HUES48 (cell line): ENCODE measurements at regions not wholly inside any gene's neighbourhood (a gene's known extent, or its start where the extent isn't known, plus 50 kb on each side); places are given as distances from the start of the nearest gene placed in this dataset.

Experiments
- H3K27ac ChIP-seq: one replicate; pipeline ENCODE4 v1.7.0; 2013; ENCODE audit warnings: low read depth, low read length, inconsistent platforms
- H3K27me3 ChIP-seq: 2 replicates; pipeline ENCODE4 v1.6.1; 2013; ENCODE audit warnings: mild to moderate bottlenecking, low read length; ENCODE audit not compliant: control insufficient read depth, insufficient read depth
- H3K36me3 ChIP-seq: 2 replicates; pipeline ENCODE4 v1.6.1; 2013; ENCODE audit warnings: low read length; ENCODE audit not compliant: control insufficient read depth, insufficient read depth
- H3K4me1 ChIP-seq: 2 replicates; pipeline ENCODE4 v1.6.1; 2013; ENCODE audit warnings: mild to moderate bottlenecking, low read length; ENCODE audit not compliant: control insufficient read depth, insufficient read depth
- H3K4me3 ChIP-seq: 2 replicates; pipeline ENCODE4 v1.5.1; 2013; ENCODE audit warnings: mild to moderate bottlenecking, low read depth, low read length
- H3K9ac ChIP-seq: 2 replicates; pipeline ENCODE4 v1.6.1; 2013; ENCODE audit warnings: mild to moderate bottlenecking, low read depth, low read length, moderate library complexity
- H3K9me3 ChIP-seq: 2 replicates; pipeline ENCODE4 v1.6.1; 2013; ENCODE audit warnings: low read length; ENCODE audit not compliant: control insufficient read depth, insufficient read depth

DNA sequence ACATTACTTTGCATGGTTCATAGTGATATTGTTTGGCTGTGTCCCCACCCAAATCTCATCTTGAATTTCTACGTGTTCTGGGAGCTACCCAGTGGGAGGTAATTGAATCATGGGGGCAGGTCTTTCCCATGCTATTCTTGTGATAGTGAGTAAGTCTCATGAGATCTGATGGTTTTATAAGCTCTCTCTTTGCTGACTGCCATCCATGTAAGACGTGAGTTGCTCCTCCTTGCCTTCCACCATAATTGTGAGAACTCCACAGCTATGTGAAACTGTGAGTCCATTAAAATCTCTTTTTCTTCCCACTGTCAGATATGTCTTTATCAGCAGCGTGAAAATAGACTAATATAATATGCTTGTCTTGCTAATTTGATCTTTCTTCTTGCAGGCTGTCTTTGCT, 200.4 kb upstream of the NOX3 start:
- H3K9me3 ChIP-seq = no peaks in the 10 kb centered on the region
- H3K4me1 ChIP-seq = no peaks in the 10 kb centered on the region
- no peaks in the 10 kb centered on the region for H3K36me3 ChIP-seq
- no peaks in the 10 kb centered on the region for H3K27me3 ChIP-seq
- no peak overlapping the region for H3K27ac ChIP-seq
- H3K9ac ChIP-seq = no peak overlapping the region
- H3K4me3 ChIP-seq = no peak overlapping the region

DNA sequence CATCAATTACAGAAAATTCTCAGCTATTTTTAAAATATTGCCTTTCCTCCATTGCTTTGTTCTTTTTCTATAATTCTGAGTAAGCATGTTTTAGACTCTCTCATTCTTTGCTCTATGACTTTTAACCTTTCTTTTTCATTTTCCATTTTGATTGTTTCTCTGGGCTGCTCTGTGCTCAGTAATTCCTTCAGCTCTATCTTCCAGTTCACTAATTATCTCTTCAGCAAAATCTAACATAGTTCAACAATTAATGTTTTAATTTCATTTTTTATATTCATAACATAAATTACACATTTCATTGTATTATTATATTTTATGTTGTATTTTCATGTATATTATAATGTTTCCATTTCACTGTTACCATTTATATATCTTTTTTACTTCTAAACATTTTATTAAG, 198.8 kb upstream of the NOX3 start:
- no peak overlapping the region for H3K27ac ChIP-seq
- no peak overlapping the region for H3K4me3 ChIP-seq
- H3K27me3 ChIP-seq = no peaks in the 10 kb centered on the region
- H3K36me3 ChIP-seq = no peaks in the 10 kb centered on the region
- no peak overlapping the region for H3K9ac ChIP-seq
- no peaks in the 10 kb centered on the region for H3K4me1 ChIP-seq
- H3K9me3 ChIP-seq = no peaks in the 10 kb centered on the region

DNA sequence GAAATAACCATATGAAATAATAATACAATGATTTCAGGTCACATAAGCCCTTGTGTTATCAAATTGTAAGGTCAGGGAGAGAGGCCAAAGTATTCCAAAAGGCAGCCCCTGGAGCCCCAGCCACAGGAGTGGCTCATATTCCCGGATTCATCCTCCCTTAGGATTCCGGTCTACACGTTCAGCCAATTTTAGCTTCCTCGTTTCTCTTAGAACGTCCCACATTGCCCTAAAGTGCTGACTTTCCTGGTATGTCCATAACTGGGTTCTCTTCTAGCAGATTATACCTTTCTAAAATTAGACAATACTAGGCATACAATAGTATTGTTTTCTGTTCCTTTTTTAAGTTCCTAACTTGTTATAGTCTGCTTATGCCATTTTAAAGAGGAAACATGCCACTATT, 192.7 kb upstream of the NOX3 start:
- H3K9me3 ChIP-seq = no peaks in the 10 kb centered on the region
- H3K4me3 ChIP-seq = no peak overlapping the region
- peaks cover 13% of the 10 kb centered on the region; the same call in 1 of the 2 replicates for H3K4me1 ChIP-seq
- H3K36me3 ChIP-seq = no peaks in the 10 kb centered on the region
- H3K27me3 ChIP-seq = no peaks in the 10 kb centered on the region
- no peak overlapping the region for H3K9ac ChIP-seq
- no peak overlapping the region for H3K27ac ChIP-seq

DNA sequence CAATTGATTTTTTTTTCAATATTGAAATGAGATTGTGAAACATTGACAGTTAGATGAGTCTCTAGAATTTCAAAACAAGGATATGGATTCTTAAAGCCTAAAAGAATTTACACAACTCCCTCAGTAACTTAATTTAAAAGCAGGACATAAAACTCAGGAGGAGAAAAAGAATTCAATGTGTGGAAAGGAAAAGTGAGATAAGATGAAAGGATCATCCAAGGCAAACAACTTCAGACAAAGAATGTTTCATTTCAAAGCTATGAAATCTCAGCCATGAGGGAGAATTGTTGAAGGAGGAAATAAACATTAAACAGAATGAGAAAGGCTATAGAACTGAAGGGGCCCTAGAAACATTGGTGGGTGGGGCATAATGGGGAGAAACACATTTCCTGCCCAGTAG, 191.7 kb upstream of the NOX3 start:
- peaks cover 13% of the 10 kb centered on the region; the same call in 1 of the 2 replicates for H3K4me1 ChIP-seq
- no peaks in the 10 kb centered on the region for H3K36me3 ChIP-seq
- no peak overlapping the region for H3K4me3 ChIP-seq
- H3K9ac ChIP-seq = no peak overlapping the region
- no peak overlapping the region for H3K27ac ChIP-seq
- no peaks in the 10 kb centered on the region for H3K9me3 ChIP-seq
- H3K27me3 ChIP-seq = no peaks in the 10 kb centered on the region

DNA sequence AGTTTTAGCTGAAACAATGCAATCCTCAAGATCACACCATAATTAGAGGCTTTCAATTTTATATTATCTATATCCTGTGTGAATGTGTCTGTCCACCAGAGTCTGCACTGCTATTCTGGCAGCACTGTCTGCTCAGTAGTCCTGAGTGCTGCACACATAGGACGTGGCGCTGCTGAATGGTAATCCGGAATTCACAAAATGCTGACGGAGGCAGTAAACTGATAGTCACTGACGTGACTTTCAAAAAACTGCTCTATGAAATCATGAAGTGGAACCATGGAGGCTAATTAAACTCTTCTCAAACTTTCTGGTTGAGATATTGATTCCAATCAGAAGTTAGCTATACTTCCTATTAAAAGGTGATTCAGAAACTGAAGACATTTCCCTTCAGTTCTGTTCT, 190.8 kb upstream of the NOX3 start:
- Histone ChIP-seq H3K27me3 (no peaks in the 10 kb centered on the region), H3K9ac (no peak overlapping the region), H3K4me1 (peaks cover 13% of the 10 kb centered on the region; the same call in 1 of the 2 replicates), H3K9me3 (0 out of 2 replicates have a peak, but pooled peaks cover 2% of the 10 kb centered on the region), H3K27ac (no peak overlapping the region), H3K4me3 (no peak overlapping the region), H3K36me3 (no peaks in the 10 kb centered on the region)

DNA sequence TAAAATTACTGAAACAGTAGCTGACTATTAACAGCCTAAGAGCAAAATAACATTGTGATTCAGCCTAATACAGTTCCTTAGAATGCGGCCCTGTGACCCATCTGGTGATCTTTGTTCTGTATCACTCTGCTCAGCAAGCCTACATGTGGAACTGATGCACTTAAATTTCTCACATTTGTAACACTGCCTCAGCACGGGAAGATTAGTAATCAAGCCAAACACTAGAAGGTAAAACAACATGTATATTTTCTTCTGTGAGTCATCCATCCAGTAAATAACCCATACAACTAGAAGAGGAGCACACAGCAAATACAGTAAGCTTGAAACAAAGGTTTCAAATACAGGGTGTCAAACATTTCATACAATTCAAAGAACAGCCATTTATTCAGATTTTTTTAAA, 189.7 kb upstream of the NOX3 start:
- Histone ChIP-seq H3K36me3 (no peaks in the 10 kb centered on the region), H3K27me3 (no peaks in the 10 kb centered on the region), H3K4me1 (peaks cover 13% of the 10 kb centered on the region; the same call in 1 of the 2 replicates), H3K9ac (no peak overlapping the region), H3K9me3 (0 out of 2 replicates have a peak, but pooled peaks cover 2% of the 10 kb centered on the region), H3K27ac (no peak overlapping the region), H3K4me3 (no peak overlapping the region)

DNA sequence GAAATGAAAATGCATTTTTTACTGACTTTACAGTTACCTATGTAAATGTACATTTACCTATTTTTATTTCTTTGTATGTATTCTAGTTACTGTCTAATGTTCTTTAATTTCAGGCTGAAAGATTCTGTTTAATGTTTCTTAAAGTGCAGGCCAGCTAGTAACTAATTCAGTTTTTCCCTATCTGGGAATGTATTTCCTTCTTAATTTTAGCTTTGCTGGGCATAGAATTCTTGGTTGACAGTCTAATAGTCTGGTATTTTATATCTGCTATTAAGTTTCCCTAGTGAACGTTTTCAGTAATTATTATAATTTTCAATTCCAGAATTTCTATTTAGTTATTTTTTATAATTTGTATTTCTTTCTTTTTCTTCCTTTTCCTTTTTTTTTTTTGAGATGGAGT, 186.0 kb upstream of the NOX3 start:
- Histone ChIP-seq H3K27ac (no peak overlapping the region), H3K36me3 (no peaks in the 10 kb centered on the region), H3K9ac (no peak overlapping the region), H3K4me3 (no peak overlapping the region), H3K9me3 (0 out of 2 replicates have a peak, but pooled peaks cover 2% of the 10 kb centered on the region), H3K27me3 (no peaks in the 10 kb centered on the region), H3K4me1 (peaks cover 5% of the 10 kb centered on the region; the same call in 1 of the 2 replicates)

DNA sequence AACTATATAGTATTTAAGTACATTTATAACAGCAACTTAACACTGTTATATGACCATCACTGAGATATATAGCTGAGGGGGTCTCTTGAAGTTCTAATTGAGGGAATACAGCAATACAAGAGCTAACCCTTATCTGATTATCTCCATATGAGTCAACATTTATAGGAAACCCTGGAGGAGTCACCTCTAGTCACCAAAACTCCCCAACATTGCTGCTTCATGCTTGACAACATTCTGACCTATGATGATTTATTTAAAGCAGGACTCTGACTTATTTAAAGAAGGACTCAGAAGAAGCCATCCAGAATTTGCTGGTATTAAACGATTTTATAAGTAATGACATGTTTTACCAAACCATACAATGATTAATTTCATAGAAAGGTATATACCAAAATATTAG, 182.6 kb upstream of the NOX3 start:
- peaks cover 8% of the 10 kb centered on the region; the same call in 1 of the 2 replicates for H3K4me1 ChIP-seq
- H3K4me3 ChIP-seq = no peak overlapping the region
- H3K9ac ChIP-seq = no peak overlapping the region
- H3K36me3 ChIP-seq = no peaks in the 10 kb centered on the region
- 0 out of 2 replicates have a peak, but pooled peaks cover 2% of the 10 kb centered on the region for H3K9me3 ChIP-seq
- no peak overlapping the region for H3K27ac ChIP-seq
- no peaks in the 10 kb centered on the region for H3K27me3 ChIP-seq

DNA sequence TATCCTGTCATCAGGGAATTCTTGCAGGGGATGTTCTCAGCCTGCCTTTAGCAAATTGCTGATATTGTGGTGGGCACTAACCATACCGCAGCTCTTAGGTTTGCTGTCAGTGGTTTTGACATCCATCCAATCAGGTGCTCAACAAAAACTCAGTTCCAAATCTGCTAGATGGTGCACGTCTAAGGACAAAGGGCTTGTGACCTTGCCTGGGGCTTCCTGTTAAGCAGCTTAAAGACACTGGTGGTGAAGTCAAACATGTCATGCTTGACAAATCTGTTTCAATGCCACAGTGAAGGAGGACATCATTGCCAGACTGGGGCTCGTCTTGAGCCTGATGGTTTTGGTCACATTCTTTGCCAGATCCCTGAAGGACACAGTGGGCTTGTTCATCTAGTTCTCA, 179.8 kb upstream of the NOX3 start:
- H3K36me3 ChIP-seq = no peaks in the 10 kb centered on the region
- no peak overlapping the region for H3K9ac ChIP-seq
- no peaks in the 10 kb centered on the region for H3K9me3 ChIP-seq

DNA sequence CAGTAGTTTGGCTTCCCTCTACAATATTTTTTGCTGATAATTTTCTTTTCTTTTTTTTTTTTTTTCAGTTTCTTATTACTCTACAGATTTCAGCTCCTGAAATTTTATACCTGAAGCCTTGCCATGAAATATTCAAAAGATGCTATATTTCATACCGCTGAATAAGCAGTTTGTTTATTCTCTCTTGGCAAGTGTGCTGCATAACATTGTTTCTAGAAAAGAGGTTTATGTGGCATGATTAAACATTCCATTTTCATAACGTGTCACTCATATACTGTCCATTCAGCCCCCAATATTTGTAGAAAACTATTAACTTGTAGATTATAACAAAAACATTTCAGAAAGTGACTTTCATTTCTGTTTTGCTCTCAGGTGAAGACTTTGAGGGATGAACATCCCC, 174.4 kb upstream of the NOX3 start:
- H3K27ac ChIP-seq = no peak overlapping the region
- H3K36me3 ChIP-seq = no peaks in the 10 kb centered on the region
- H3K9me3 ChIP-seq = no peaks in the 10 kb centered on the region
- H3K4me1 ChIP-seq = peaks cover 8% of the 10 kb centered on the region; the same call in 1 of the 2 replicates
- no peaks in the 10 kb centered on the region for H3K27me3 ChIP-seq
- H3K9ac ChIP-seq = no peak overlapping the region
- no peak overlapping the region for H3K4me3 ChIP-seq

More for the DNA sequence above, 179.8 kb upstream of the NOX3 start:
- Histone ChIP-seq H3K4me1 (peaks cover 8% of the 10 kb centered on the region; the same call in 1 of the 2 replicates), H3K4me3 (no peak overlapping the region), H3K27me3 (no peaks in the 10 kb centered on the region), H3K27ac (no peak overlapping the region)

DNA sequence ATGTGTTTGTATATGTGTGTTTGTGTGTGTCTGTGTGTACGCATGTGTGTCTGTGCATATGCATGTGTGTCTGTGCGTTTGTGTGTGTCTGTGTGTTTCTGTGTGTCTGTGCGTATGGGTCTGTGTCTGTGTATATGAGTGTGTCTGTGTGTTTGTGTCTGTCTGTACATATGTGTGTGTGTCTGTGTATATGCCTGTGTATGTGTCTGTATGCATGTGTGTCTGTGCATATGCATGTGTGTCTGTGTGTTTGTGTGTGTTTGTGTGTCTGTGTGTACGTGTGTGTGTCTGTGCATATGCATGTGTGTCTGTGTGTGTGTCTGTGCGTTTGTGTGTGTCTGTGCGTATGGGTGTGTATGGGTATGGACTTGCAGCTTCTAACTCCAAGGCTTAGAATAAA, 174.0 kb upstream of the NOX3 start:
- Histone ChIP-seq H3K36me3 (no peaks in the 10 kb centered on the region), H3K4me1 (peaks cover 8% of the 10 kb centered on the region; the same call in 1 of the 2 replicates), H3K9ac (no peak overlapping the region), H3K27ac (no peak overlapping the region), H3K4me3 (no peak overlapping the region), H3K9me3 (no peaks in the 10 kb centered on the region), H3K27me3 (no peaks in the 10 kb centered on the region)

DNA sequence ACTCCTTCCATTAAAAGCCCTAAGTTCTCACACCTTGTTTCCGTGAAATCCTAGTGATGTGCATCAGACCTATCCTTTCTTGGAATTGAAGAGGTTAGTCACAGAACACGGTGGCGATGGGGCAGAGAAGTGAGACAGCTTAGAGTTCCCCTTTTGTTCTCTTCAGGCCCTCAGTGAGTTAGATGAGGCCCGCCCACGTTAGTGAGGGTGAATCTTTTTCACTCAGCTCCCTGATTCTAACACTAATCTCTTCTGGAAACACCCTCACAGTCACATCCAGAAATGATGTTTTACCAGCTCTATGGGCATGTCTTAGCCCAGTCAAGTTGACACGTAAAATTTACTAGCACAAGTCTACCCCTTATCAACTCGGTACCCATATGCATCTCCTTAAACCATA, 172.7 kb upstream of the NOX3 start:
- H3K27ac ChIP-seq = no peak overlapping the region
- H3K4me3 ChIP-seq = no peak overlapping the region
- H3K27me3 ChIP-seq = no peaks in the 10 kb centered on the region
- H3K9me3 ChIP-seq = no peaks in the 10 kb centered on the region
- H3K4me1 ChIP-seq = peaks cover 11% of the 10 kb centered on the region
- no peaks in the 10 kb centered on the region for H3K36me3 ChIP-seq
- no peak overlapping the region for H3K9ac ChIP-seq
